ENCODE measurements at regions not wholly inside any gene's neighbourhood (a gene's known extent, or its start where the extent isn't known, plus 50 kb on each side); places are given as distances from the start of the nearest gene placed in this dataset.

- TF ChIP-seq EZH2 (IDR thresholded peaks at IDR 0.05; ENCODE audit: low read depth, unreplicated experiment) (no peak), POLR2AphosphoS5 (IDR thresholded peaks at IDR 0.05; ENCODE audit: low read depth) (no peak), REST (IDR thresholded peaks at IDR 0.05; ENCODE audit: unreplicated experiment) (no peak)
Observed at GRCh38 chr5:116861097-116861496, 286.5 kb upstream of the SEMA6A start.

Data from GM23338 (cell line).